HepG2 (cell line): ENCODE measurements at regions not wholly inside any gene's neighbourhood (a gene's known extent, or its start where the extent isn't known, plus 50 kb on each side); places are given as distances from the start of the nearest gene placed in this dataset.

Experiments used
- ATAC-seq: fragments of 200-7000 bp; cut with Tn5 transposase; 3 replicates; pipeline ENCODE4 v1.9.1; 2020; ENCODE audit warnings: mild to moderate bottlenecking, moderate library complexity
- BruUV-seq: library from RNA; stranded (reverse); fragments of 400-500 nt; replicated peaks from 2 replicates; lab custom pipeline; 2021; lab: Mats Ljungman, UMichigan
- CTCF ChIA-PET: fragments of 300-600 bp; formaldehyde crosslinking; extraction: SDS; loops from one replicate; lab custom pipeline; 2021; ENCODE audit warnings: low total read pairs, inconsistent platforms, low intra/inter-chr PET ratio; lab: Yijun Ruan, JAX
- POLR2A ChIA-PET: fragments of 350-600 bp; sonication (Branson Sonifier 250); formaldehyde crosslinking; loops from one replicate; lab custom pipeline; 2020; ENCODE audit warnings: antibody characterized with exemption, inconsistent platforms; lab: Yijun Ruan, JAX
- DNase-seq: peaks from one replicate; pipeline ENCODE4 v3.0.0-alpha.2; 2015; ENCODE audit warnings: low spot score
- FAIRE-seq: peaks from 3 replicates; lab custom pipeline; 2011; peaks lifted over from hg19 to GRCh38; lab: Jason Lieb, UNC
- H2AFZ ChIP-seq: one replicate; pipeline ENCODE4 v1.6.1; 2011; ENCODE audit warnings: low read length, inconsistent platforms
- H3K27ac ChIP-seq: fragments of 300-600 bp; 3 replicates; pipeline ENCODE4 v1.8.0; 2011; ENCODE audit warnings: mixed run types, mild to moderate bottlenecking, mixed read lengths, low read length, inconsistent platforms; ENCODE audit not compliant: insufficient read depth; ENCODE audit errors: extremely low read length
- H3K27me3 ChIP-seq, 2 experiments: fragments of 200-600 bp in 1 of 2; 2 replicates in 1 of 2; 3 replicates in 1 of 2; pipeline versions ENCODE4 v1.6.0 to v1.8.0; 2011; ENCODE audit warnings: low read length in 2 of 2, mild to moderate bottlenecking in 2 of 2, moderate library complexity in 2 of 2, inconsistent platforms in 1 of 2; ENCODE audit not compliant: insufficient read depth in 2 of 2, control insufficient read depth in 1 of 2
- H3K36me3 ChIP-seq, 2 experiments: fragments of 200-600 bp in 1 of 2; replicated peaks in 1 of 2; 2 replicates in 1 of 2; 3 replicates in 1 of 2; pipeline versions ENCODE4 v1.5.1 to v1.8.0; 2011; ENCODE audit warnings: low read length in 2 of 2, inconsistent platforms in 1 of 2; ENCODE audit not compliant: insufficient read depth in 2 of 2, control insufficient read depth in 1 of 2
- H3K4me1 ChIP-seq: 2 replicates; pipeline ENCODE4 v1.5.1; 2012; ENCODE audit warnings: low read length, inconsistent platforms; ENCODE audit not compliant: insufficient read depth
- H3K4me2 ChIP-seq: 2 replicates; pipeline ENCODE4 v1.6.0; 2011; ENCODE audit warnings: low read depth, low read length, inconsistent platforms
- H3K4me3 ChIP-seq, 3 experiments: fragments of 200-600 bp in 1 of 3; sonication (generic), shearing (Covaris generic) in 1 of 3; replicated peaks in 1 of 3; 2 replicates each; pipeline ENCODE4 v1.5.1; 2011 to 2016; ENCODE audit warnings: low read length in 3 of 3, inconsistent platforms in 2 of 3, low read depth in 2 of 3, mild to moderate bottlenecking in 2 of 3, control low read depth in 1 of 3, mixed read lengths in 1 of 3; ENCODE audit not compliant: insufficient read depth in 1 of 3
- H3K79me2 ChIP-seq: one replicate; pipeline ENCODE4 v1.6.1; 2011; ENCODE audit warnings: low read length, inconsistent platforms; ENCODE audit not compliant: insufficient read depth
- H3K9ac ChIP-seq: 2 replicates; pipeline ENCODE4 v1.6.0; 2011; ENCODE audit warnings: mild to moderate bottlenecking, low read depth, low read length, inconsistent platforms; ENCODE audit not compliant: insufficient read depth
- H3K9me3 ChIP-seq: 2 replicates; pipeline ENCODE4 v1.5.1; 2012; ENCODE audit warnings: mild to moderate bottlenecking, low read length
- H4K20me1 ChIP-seq: 2 replicates; pipeline ENCODE4 v1.6.0; 2011; ENCODE audit warnings: inconsistent platforms, mild to moderate bottlenecking, low read length, moderate library complexity; ENCODE audit not compliant: insufficient read depth
- ATRX ChIP-seq: sonication (generic); formaldehyde crosslinking; IDR thresholded peaks from 2 replicates; pipeline ENCODE4 v1.4.0; 2020; ENCODE audit warnings: missing genetic modification reagents, borderline replicate concordance
- GZF1 ChIP-seq: sonication (generic); formaldehyde crosslinking; IDR thresholded peaks from 2 replicates; pipeline ENCODE4 v1.5.1; 2020; ENCODE audit warnings: mild to moderate bottlenecking, missing genetic modification reagents
- KDM5A ChIP-seq: fragments of 200-600 bp; sonication (generic); IDR thresholded peaks from 2 replicates; pipeline ENCODE4 v1.7.0; 2018; ENCODE audit warnings: antibody characterized with exemption, mild to moderate bottlenecking, low read length, borderline replicate concordance
- MYC ChIP-seq: sonication (generic); formaldehyde crosslinking; IDR thresholded peaks from 2 replicates; pipeline ENCODE4 v1.9.0; 2021; ENCODE audit warnings: missing genetic modification reagents, borderline replicate concordance
- NFKB2 ChIP-seq: sonication (generic); formaldehyde crosslinking; IDR thresholded peaks from 2 replicates; pipeline ENCODE4 v1.4.0; 2020; ENCODE audit warnings: missing genetic modification reagents, borderline replicate concordance
- POLR2A ChIP-seq, 2 experiments: IDR thresholded peaks; 2 replicates each; pipeline ENCODE4 v1.6.1; 2011; ENCODE audit warnings: low read depth in 2 of 2, low read length in 2 of 2, mild to moderate bottlenecking in 1 of 2, moderate library complexity in 1 of 2; ENCODE audit not compliant: insufficient read depth in 1 of 2
- ZNF253 ChIP-seq: sonication (generic); formaldehyde crosslinking; IDR thresholded peaks from 2 replicates; pipeline ENCODE4 v1.8.0; 2022; ENCODE audit warnings: mild to moderate bottlenecking, missing genetic modification reagents, borderline replicate concordance
- WGBS: methylation state at CpG from one replicate; pipeline ENCODE4 v1.1.6; 2017; ENCODE audit warnings: low lambda C conversion rate; 5-methylcytosine and 5-hydroxymethylcytosine counted together
- in situ Hi-C: cut with HindIII; loops from 2 replicates; pipeline ENCODE4 v1.10.0; 2017; ENCODE audit warnings: low pct_unique_long_range_greater_than_20kb; ENCODE audit not compliant: extremely low pct_ligation_motif_present
- intact Hi-C: fragments of 100-400 bp; cut with micrococcal nuclease; formaldehyde crosslinking; loops from one replicate; pipeline ENCODE4 v1.10.0; 2022; ENCODE audit not compliant: unreplicated experiment
- TF ChIP-seq, protein P1 (sequence below): sonication (generic); formaldehyde crosslinking; IDR thresholded peaks from 2 replicates; pipeline ENCODE4 v1.4.0; 2020; ENCODE audit warnings: missing genetic modification reagents, mild to moderate bottlenecking, borderline replicate concordance
- TF ChIP-seq, protein P2 (sequence below): conservative IDR thresholded peaks from 2 replicates; pipeline ENCODE4 v1.6.1; 2018; ENCODE audit warnings: missing genetic modification reagents

DNA sequence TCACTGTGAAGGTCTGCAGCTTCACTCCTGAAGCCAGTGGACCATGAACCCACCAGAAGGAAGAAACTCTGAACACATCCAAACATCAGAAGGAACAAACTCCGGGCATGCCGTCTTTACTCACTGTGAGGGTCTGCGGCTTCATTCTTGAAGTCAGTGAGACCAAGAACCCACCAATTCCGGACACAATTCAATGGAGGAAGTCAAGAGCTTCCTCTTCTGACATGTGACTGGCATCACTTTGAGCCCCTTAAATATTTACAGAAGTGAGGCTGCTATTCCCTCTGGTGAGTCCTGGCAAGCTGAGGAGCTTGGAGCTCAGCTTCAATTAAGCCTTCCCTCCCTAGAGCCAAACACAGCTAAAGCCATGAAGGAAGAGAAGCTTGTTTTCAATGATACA is 103.5 kb upstream of the SRD5A3 start:
- no peak overlapping the region for H2AFZ ChIP-seq
- no peak for ATAC-seq
- H3K36me3 ChIP-seq, result no peaks in the 10 kb centered on the region
- H4K20me1 ChIP-seq, result no peaks in the 10 kb centered on the region
- no peak overlapping the region for H3K27ac ChIP-seq
- in situ Hi-C loops (no loop called here), intact Hi-C loops (no loop called here)
- H3K79me2 ChIP-seq, result no peaks in the 10 kb centered on the region
- no peaks in the 10 kb centered on the region for H3K9me3 ChIP-seq
- no peak for DNase-seq
- no peak overlapping the region for H3K4me2 ChIP-seq
- BruUV-seq, result no TSS peak
- POLR2A ChIA-PET, result no interaction called here
- no peak overlapping the region for H3K9ac ChIP-seq
- H3K4me1 ChIP-seq, result no peaks in the 10 kb centered on the region
- CTCF ChIA-PET, result no interaction called here
- no peaks in the 10 kb centered on the region for H3K27me3 ChIP-seq
- FAIRE-seq, result no peak
- WGBS, result 39% methylated on average over 4 of the region's 4 CpGs
- H3K4me3 ChIP-seq, result no peak overlapping the region
- TF ChIP-seq MYC (CRISPR knock-in tag) (no peak), KDM5A (no peak), ZNF253 (CRISPR knock-in tag) (no peak), POLR2A (IDR thresholded peaks at IDR 0.05; ENCODE audit: insufficient read depth in 1 of 2, low read depth in 2 of 2, low read length in 2 of 2) (no peak), NFKB2 (no peak), ATRX (CRISPR knock-in tag) (no peak), GZF1 (no peak)
- TF ChIP-seq, protein P1, sequence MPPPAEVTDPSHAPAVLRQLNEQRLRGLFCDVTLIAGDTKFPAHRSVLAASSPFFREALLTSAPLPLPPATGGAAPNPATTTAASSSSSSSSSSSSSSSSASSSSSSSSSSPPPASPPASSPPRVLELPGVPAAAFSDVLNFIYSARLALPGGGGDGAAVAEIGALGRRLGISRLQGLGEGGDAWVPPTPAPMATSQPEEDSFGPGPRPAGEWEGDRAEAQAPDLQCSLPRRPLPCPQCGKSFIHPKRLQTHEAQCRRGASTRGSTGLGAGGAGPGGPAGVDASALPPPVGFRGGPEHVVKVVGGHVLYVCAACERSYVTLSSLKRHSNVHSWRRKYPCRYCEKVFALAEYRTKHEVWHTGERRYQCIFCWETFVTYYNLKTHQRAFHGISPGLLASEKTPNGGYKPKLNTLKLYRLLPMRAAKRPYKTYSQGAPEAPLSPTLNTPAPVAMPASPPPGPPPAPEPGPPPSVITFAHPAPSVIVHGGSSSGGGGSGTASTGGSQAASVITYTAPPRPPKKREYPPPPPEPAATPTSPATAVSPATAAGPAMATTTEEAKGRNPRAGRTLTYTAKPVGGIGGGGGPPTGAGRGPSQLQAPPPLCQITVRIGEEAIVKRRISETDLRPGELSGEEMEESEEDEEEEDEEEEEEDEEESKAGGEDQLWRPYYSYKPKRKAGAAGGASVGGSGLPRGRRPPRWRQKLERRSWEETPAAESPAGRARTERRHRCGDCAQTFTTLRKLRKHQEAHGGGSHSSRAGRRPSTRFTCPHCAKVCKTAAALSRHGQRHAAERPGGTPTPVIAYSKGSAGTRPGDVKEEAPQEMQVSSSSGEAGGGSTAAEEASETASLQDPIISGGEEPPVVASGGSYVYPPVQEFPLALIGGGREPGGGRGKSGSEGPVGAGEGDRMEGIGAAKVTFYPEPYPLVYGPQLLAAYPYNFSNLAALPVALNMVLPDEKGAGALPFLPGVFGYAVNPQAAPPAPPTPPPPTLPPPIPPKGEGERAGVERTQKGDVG (CRISPR knock-in tag), result no peak
- TF ChIP-seq, protein P2, sequence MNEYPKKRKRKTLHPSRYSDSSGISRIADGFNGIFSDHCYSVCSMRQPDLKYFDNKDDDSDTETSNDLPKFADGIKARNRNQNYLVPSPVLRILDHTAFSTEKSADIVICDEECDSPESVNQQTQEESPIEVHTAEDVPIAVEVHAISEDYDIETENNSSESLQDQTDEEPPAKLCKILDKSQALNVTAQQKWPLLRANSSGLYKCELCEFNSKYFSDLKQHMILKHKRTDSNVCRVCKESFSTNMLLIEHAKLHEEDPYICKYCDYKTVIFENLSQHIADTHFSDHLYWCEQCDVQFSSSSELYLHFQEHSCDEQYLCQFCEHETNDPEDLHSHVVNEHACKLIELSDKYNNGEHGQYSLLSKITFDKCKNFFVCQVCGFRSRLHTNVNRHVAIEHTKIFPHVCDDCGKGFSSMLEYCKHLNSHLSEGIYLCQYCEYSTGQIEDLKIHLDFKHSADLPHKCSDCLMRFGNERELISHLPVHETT (CRISPR knock-in tag), result no peak
